Vagina (tissue), 2 donors: ENCODE measurements at regions not wholly inside any gene's neighbourhood (a gene's known extent, or its start where the extent isn't known, plus 50 kb on each side); places are given as distances from the start of the nearest gene placed in this dataset.

Experiments
- CTCF ChIP-seq, 3 experiments: fragments of 450-650 bp in 2 of 3; fragments of 200-600 bp in 1 of 3; sonication (generic) in 1 of 3; IDR thresholded peaks; one replicate each; pipeline ENCODE4 v1.5.1; 2017 to 2019; ENCODE audit warnings: antibody characterized with exemption in 3 of 3, mild to moderate bottlenecking in 2 of 3, moderate library complexity in 2 of 3
- POLR2A ChIP-seq, 2 donors: fragments of 450-650 bp; IDR thresholded peaks; one replicate each; pipeline ENCODE4 v1.6.1; 2017; ENCODE audit warnings: antibody characterized with exemption in 2 of 2, mild to moderate bottlenecking in 2 of 2, moderate library complexity in 2 of 2
- POLR2AphosphoS5 ChIP-seq, 2 donors: sonication (generic); formaldehyde crosslinking; IDR thresholded peaks; one replicate each; pipeline ENCODE4 v1.9.0; 2017; ENCODE audit warnings: antibody characterized with exemption in 2 of 2, mild to moderate bottlenecking in 2 of 2, low read depth in 1 of 2; ENCODE audit not compliant: insufficient read depth in 1 of 2

GRCh38 chr22:48450188-48450825 lies 1377.4 kb downstream of the BRD1 start:
- no peak for TF ChIP-seq POLR2A (IDR thresholded peaks at IDR 0.05)
- TF ChIP-seq CTCF (IDR thresholded peaks at IDR 0.05), result no peak
- no peak for TF ChIP-seq POLR2AphosphoS5 (IDR thresholded peaks at IDR 0.05; ENCODE audit: insufficient read depth in 1 of 2, low read depth in 1 of 2)
